ENCODE measurements at regions not wholly inside any gene's neighbourhood (a gene's known extent, or its start where the extent isn't known, plus 50 kb on each side); places are given as distances from the start of the nearest gene placed in this dataset.
"Not testable (repeated sequence)": the region's sequence is repeated elsewhere in the genome, so short reads cannot be mapped to it uniquely, and the experiment has no call there.

GRCh38 chr4:152051332-152051731, 290.5 kb upstream of the GATB start:
- H3K4me3 ChIP-seq (ENCODE audit: low read length); DNase-seq (ENCODE audit: low read depth, low spot score): not testable (repeated sequence)

- no peak overlapping the region for H3K4me3 ChIP-seq (ENCODE audit: low read length)
- no peak for DNase-seq (ENCODE audit: low read depth, low spot score)
Measured at GRCh38 chr4:152050106-152050505, 289.3 kb upstream of the GATB start.

- no peak overlapping the region for H3K4me3 ChIP-seq (ENCODE audit: low read length)
- no peak for DNase-seq (ENCODE audit: low read depth, low spot score)
Measured at GRCh38 chr4:152047451-152047850, 286.6 kb upstream of the GATB start.

- no peak for DNase-seq (ENCODE audit: low read depth, low spot score)
- H3K4me3 ChIP-seq (ENCODE audit: low read length): no peak overlapping the region
Measured at GRCh38 chr4:152045807-152046571, 285.2 kb upstream of the GATB start.

GRCh38 chr4:152045449-152045806, 284.6 kb upstream of the GATB start:
- no peak overlapping the region for H3K4me3 ChIP-seq (ENCODE audit: low read length)
- no peak for DNase-seq (ENCODE audit: low read depth, low spot score)

- DNase-seq (ENCODE audit: low read depth, low spot score): no peak
- no peak overlapping the region for H3K4me3 ChIP-seq (ENCODE audit: low read length)
Measured at GRCh38 chr4:152044331-152045036, 283.7 kb upstream of the GATB start.

- no peak overlapping the region for H3K4me3 ChIP-seq (ENCODE audit: low read length)
- DNase-seq (ENCODE audit: low read depth, low spot score): no peak
Measured at GRCh38 chr4:152041295-152041694, 280.5 kb upstream of the GATB start.

GRCh38 chr4:152039691-152040090, 278.9 kb upstream of the GATB start:
- H3K4me3 ChIP-seq (ENCODE audit: low read length): no peak overlapping the region
- DNase-seq (ENCODE audit: low read depth, low spot score): no peak

GRCh38 chr4:152039023-152039481, 278.2 kb upstream of the GATB start:
- no peak for DNase-seq (ENCODE audit: low read depth, low spot score)
- H3K4me3 ChIP-seq (ENCODE audit: low read length): no peak overlapping the region

GRCh38 chr4:152038238-152038637, 277.4 kb upstream of the GATB start:
- no peak for DNase-seq (ENCODE audit: low read depth, low spot score)
- H3K4me3 ChIP-seq (ENCODE audit: low read length): no peak overlapping the region

GRCh38 chr4:152037435-152037834, 276.6 kb upstream of the GATB start:
- no peak overlapping the region for H3K4me3 ChIP-seq (ENCODE audit: low read length)
- no peak for DNase-seq (ENCODE audit: low read depth, low spot score)

- H3K4me3 ChIP-seq (ENCODE audit: low read length): no peak overlapping the region
- DNase-seq (ENCODE audit: low read depth, low spot score): no peak
Measured at GRCh38 chr4:152033621-152034020, 272.8 kb upstream of the GATB start.

GRCh38 chr4:152032722-152033131, 271.9 kb upstream of the GATB start:
- no peak overlapping the region for H3K4me3 ChIP-seq (ENCODE audit: low read length)
- DNase-seq (ENCODE audit: low read depth, low spot score): no peak

GRCh38 chr4:152029631-152030030, 268.8 kb upstream of the GATB start:
- H3K4me3 ChIP-seq (ENCODE audit: low read length): no peak overlapping the region
- DNase-seq (ENCODE audit: low read depth, low spot score): no peak

- no peak for DNase-seq (ENCODE audit: low read depth, low spot score)
Measured at GRCh38 chr4:152028131-152028530, 267.3 kb upstream of the GATB start.

GRCh38 chr4:152024881-152025280, 264.1 kb upstream of the GATB start:
- H3K4me3 ChIP-seq (ENCODE audit: low read length): no peak overlapping the region
- no peak for DNase-seq (ENCODE audit: low read depth, low spot score)

More at GRCh38 chr4:152028131-152028530, 267.3 kb upstream of the GATB start:
- no peak overlapping the region for H3K4me3 ChIP-seq (ENCODE audit: low read length)

- no peak for DNase-seq (ENCODE audit: low read depth, low spot score)
- H3K4me3 ChIP-seq (ENCODE audit: low read length): no peak overlapping the region
Measured at GRCh38 chr4:152023674-152024073, 262.9 kb upstream of the GATB start.

GRCh38 chr4:152022543-152022942, 261.7 kb upstream of the GATB start:
- no peak overlapping the region for H3K4me3 ChIP-seq (ENCODE audit: low read length)
- DNase-seq (ENCODE audit: low read depth, low spot score): no peak

GRCh38 chr4:152021788-152022438, 261.1 kb upstream of the GATB start:
- H3K4me3 ChIP-seq (ENCODE audit: low read length): no peak overlapping the region
- no peak for DNase-seq (ENCODE audit: low read depth, low spot score)

GRCh38 chr4:152020073-152020472, 259.3 kb upstream of the GATB start:
- H3K4me3 ChIP-seq (ENCODE audit: low read length): no peak overlapping the region
- DNase-seq (ENCODE audit: low read depth, low spot score): no peak
